K562 (cell line): ENCODE measurements at regions not wholly inside any gene's neighbourhood (a gene's known extent, or its start where the extent isn't known, plus 50 kb on each side); places are given as distances from the start of the nearest gene placed in this dataset.

Experiments used
- ATAC-seq: fragments of 200-7000 bp; cut with Tn5 transposase; 3 replicates; pipeline ENCODE4 v1.9.1; 2020; ENCODE audit warnings: moderate library complexity
- BruUV-seq: library from RNA; stranded (reverse); fragments of 400-500 nt; replicated peaks from 2 replicates; lab custom pipeline; 2021; lab: Mats Ljungman, UMichigan
- CTCF ChIA-PET: fragments of 300-600 bp; formaldehyde crosslinking; extraction: SDS; loops from one replicate; lab custom pipeline; 2021; ENCODE audit warnings: low intra/inter-chr PET ratio; lab: Yijun Ruan, JAX
- POLR2A ChIA-PET: fragments of 300-600, 350-650 bp; sonication (Branson Sonifier 250); formaldehyde crosslinking; extraction: SDS; loops from one replicate; lab custom pipeline; 2021; ENCODE audit warnings: antibody characterized with exemption, inconsistent platforms; lab: Yijun Ruan, JAX
- DNase-seq, 4 experiments: peaks; one replicate each; pipeline versions ENCODE4 v3.0.0 to v3.0.0-alpha.2; 2011 to 2018; ENCODE audit warnings: low spot score in 3 of 4, mixed read lengths in 3 of 4; ENCODE audit errors: extremely low read depth in 1 of 4
- FAIRE-seq: peaks from 2 replicates; lab custom pipeline; 2011; peaks lifted over from hg19 to GRCh38; lab: Jason Lieb, UNC
- H2AFZ ChIP-seq: 2 replicates; pipeline ENCODE4 v1.6.0; 2011; ENCODE audit warnings: low read depth, low read length, control low read depth, inconsistent platforms
- H3K27ac ChIP-seq: fragments of 200-600 bp; 3 replicates; pipeline ENCODE4 v1.8.0; 2011; ENCODE audit warnings: low read depth, mild to moderate bottlenecking, control low read depth, inconsistent platforms, low read length, moderate library complexity, mixed read lengths; ENCODE audit errors: extremely low read depth
- H3K27me3 ChIP-seq, 2 experiments: fragments of 300-600 bp in 1 of 2; 2 replicates in 1 of 2; 3 replicates in 1 of 2; pipeline versions ENCODE4 v1.6.0 to v1.8.0; 2011; ENCODE audit warnings: inconsistent platforms in 2 of 2, low read length in 2 of 2, mild to moderate bottlenecking in 1 of 2, mixed read lengths in 1 of 2, moderate library complexity in 1 of 2; ENCODE audit not compliant: control insufficient read depth in 2 of 2, insufficient read depth in 2 of 2
- H3K36me3 ChIP-seq: fragments of 300-600 bp; 3 replicates; pipeline ENCODE4 v1.8.0; 2011; ENCODE audit warnings: mild to moderate bottlenecking, low read length, inconsistent platforms; ENCODE audit not compliant: control insufficient read depth, insufficient read depth
- H3K4me1 ChIP-seq, 2 experiments: fragments of 200-600 bp in 1 of 2; replicated peaks in 1 of 2; 2 replicates in 1 of 2; 3 replicates in 1 of 2; pipeline versions ENCODE4 v1.5.1 to v1.8.0; 2011; ENCODE audit warnings: inconsistent platforms in 2 of 2, low read length in 2 of 2, mild to moderate bottlenecking in 1 of 2, mixed read lengths in 1 of 2, moderate library complexity in 1 of 2; ENCODE audit not compliant: control insufficient read depth in 2 of 2, insufficient read depth in 2 of 2
- H3K4me2 ChIP-seq: 2 replicates; pipeline ENCODE4 v1.6.1; 2011; ENCODE audit warnings: low read length, control low read depth, inconsistent platforms, mixed read lengths; ENCODE audit not compliant: insufficient read depth
- H3K4me3 ChIP-seq: fragments of 200-600 bp; sonication (generic), shearing (Covaris generic); 2 replicates; pipeline ENCODE4 v1.5.1; 2016; ENCODE audit warnings: control low read depth, inconsistent platforms
- H3K79me2 ChIP-seq: fragments of 200-600 bp; 3 replicates; pipeline ENCODE4 v1.8.0; 2011; ENCODE audit warnings: low read length, inconsistent platforms; ENCODE audit not compliant: control insufficient read depth, insufficient read depth
- H3K9ac ChIP-seq, 2 experiments: 2 replicates each; pipeline versions ENCODE4 v1.6.0 to v1.6.1; 2011; ENCODE audit warnings: low read depth in 2 of 2, low read length in 2 of 2, control low read depth in 1 of 2, inconsistent platforms in 1 of 2, mild to moderate bottlenecking in 1 of 2, mixed read lengths in 1 of 2; ENCODE audit not compliant: insufficient read depth in 1 of 2
- H3K9me1 ChIP-seq: one replicate; pipeline ENCODE4 v1.6.0; 2011; ENCODE audit warnings: inconsistent platforms, mild to moderate bottlenecking, low read length, moderate library complexity; ENCODE audit not compliant: control insufficient read depth, insufficient read depth
- H3K9me3 ChIP-seq: replicated peaks from 2 replicates; pipeline ENCODE4 v1.5.1; 2011; ENCODE audit warnings: low read depth, low read length, inconsistent platforms; ENCODE audit not compliant: control insufficient read depth, insufficient read depth
- H4K20me1 ChIP-seq: replicated peaks from 2 replicates; pipeline ENCODE4 v1.6.1; 2011; ENCODE audit warnings: low read length, inconsistent platforms, mixed read lengths; ENCODE audit not compliant: control insufficient read depth, insufficient read depth
- BACH1 ChIP-seq: fragments of 200-800 bp; sonication (Bioruptor generic); IDR thresholded peaks from 2 replicates; pipeline ENCODE4 v1.6.1; 2016; ENCODE audit warnings: missing genetic modification characterization, missing compliant biosample characterization
- CREBBP ChIP-seq: IDR thresholded peaks from one replicate; pipeline ENCODE4 v1.6.1; 2012; ENCODE audit warnings: low read depth, mild to moderate bottlenecking, control low read depth, inconsistent platforms, low read length
- FOXA3 ChIP-seq, 2 experiments: fragments of 450-650 bp in 1 of 2; sonication (generic) in 1 of 2; formaldehyde crosslinking; IDR thresholded peaks in 1 of 2; conservative IDR thresholded peaks in 1 of 2; 2 replicates each; pipeline versions ENCODE4 v1.4.0 to v1.8.0; 2020 to 2022; ENCODE audit warnings: mild to moderate bottlenecking in 2 of 2, missing genetic modification reagents in 1 of 2
- FUS ChIP-seq: fragments of 200-400 bp; formaldehyde crosslinking; optimal IDR thresholded peaks from 2 replicates; pipeline ENCODE3; 2017; ENCODE audit warnings: low read depth, low read length
- HNRNPL ChIP-seq: fragments of 200-400 bp; formaldehyde crosslinking; IDR thresholded peaks from 2 replicates; pipeline ENCODE4 v1.6.1; 2017; ENCODE audit warnings: low read depth, mild to moderate bottlenecking, low read length
- SLC30A9 ChIP-seq: fragments of 250-450 bp; sonication (Bioruptor Pico); IDR thresholded peaks from 2 replicates; pipeline ENCODE4 v1.8.0; 2022; ENCODE audit warnings: mild to moderate bottlenecking, moderate library complexity
- SMARCA4 ChIP-seq: fragments of 450-650 bp; IDR thresholded peaks from 2 replicates; pipeline ENCODE4 v1.6.1; 2016
- TSC22D4 ChIP-seq: fragments of 450-650 bp; IDR thresholded peaks from 2 replicates; pipeline ENCODE4 v1.6.1; 2016; ENCODE audit warnings: missing genetic modification characterization, missing biosample characterization, control low read depth
- ZFP1 ChIP-seq: fragments of 450-650 bp; formaldehyde crosslinking; IDR thresholded peaks from 2 replicates; pipeline ENCODE4 v1.4.0; 2020; ENCODE audit warnings: mild to moderate bottlenecking, mixed read lengths
- ZFP30 ChIP-seq: fragments of 250-450 bp; sonication (Bioruptor Pico); IDR thresholded peaks from 2 replicates; pipeline ENCODE4 v1.8.0; 2022; ENCODE audit warnings: moderate library complexity, mild to moderate bottlenecking, inconsistent platforms, borderline replicate concordance
- ZNF263 ChIP-seq: sonication (generic); formaldehyde crosslinking; IDR thresholded peaks from 2 replicates; pipeline ENCODE4 v1.8.0; 2022; ENCODE audit warnings: mild to moderate bottlenecking, missing genetic modification reagents, borderline replicate concordance
- WGBS: fragments of 100-300 bp; shearing (Covaris generic); methylation state at CpG from one replicate; pipeline ENCODE4 v1.1.6; 2016; ENCODE audit warnings: low coverage, mixed read lengths; ENCODE audit not compliant: insufficient coverage; ENCODE audit errors: missing lambda C conversion rate; 5-methylcytosine and 5-hydroxymethylcytosine counted together
- in situ Hi-C: fragments of 300-500 bp; cut with MboI; formaldehyde crosslinking; loops from 4 replicates; pipeline ENCODE4 v1.15.0; 2018; ENCODE audit warnings: inconsistent platforms, mixed read lengths
- intact Hi-C: fragments of 100-400 bp; cut with micrococcal nuclease; formaldehyde crosslinking; loops from 2 replicates; pipeline ENCODE4 v1.14.2; 2022
- TF ChIP-seq, protein P1 (sequence below): fragments of 250-450 bp; sonication (Bioruptor Pico); IDR thresholded peaks from 2 replicates; pipeline ENCODE4 v1.9.0; 2021; ENCODE audit warnings: mild to moderate bottlenecking
- TF ChIP-seq, protein P2 (sequence below): conservative IDR thresholded peaks from 2 replicates; pipeline ENCODE4 v1.6.1; 2011; ENCODE audit warnings: low read depth, mild to moderate bottlenecking, low read length; ENCODE audit not compliant: control insufficient read depth
- TF ChIP-seq, protein P3 (sequence below): fragments of 250-450 bp; sonication (Bioruptor Pico); IDR thresholded peaks from 2 replicates; pipeline ENCODE4 v1.8.0; 2022; ENCODE audit warnings: inconsistent platforms, mild to moderate bottlenecking, moderate library complexity, borderline replicate concordance
- TF ChIP-seq, protein P4 (sequence below): fragments of 250-450 bp; sonication (Bioruptor Pico); IDR thresholded peaks from 2 replicates; pipeline ENCODE4 v1.9.0; 2021; ENCODE audit warnings: mild to moderate bottlenecking, inconsistent platforms

DNA sequence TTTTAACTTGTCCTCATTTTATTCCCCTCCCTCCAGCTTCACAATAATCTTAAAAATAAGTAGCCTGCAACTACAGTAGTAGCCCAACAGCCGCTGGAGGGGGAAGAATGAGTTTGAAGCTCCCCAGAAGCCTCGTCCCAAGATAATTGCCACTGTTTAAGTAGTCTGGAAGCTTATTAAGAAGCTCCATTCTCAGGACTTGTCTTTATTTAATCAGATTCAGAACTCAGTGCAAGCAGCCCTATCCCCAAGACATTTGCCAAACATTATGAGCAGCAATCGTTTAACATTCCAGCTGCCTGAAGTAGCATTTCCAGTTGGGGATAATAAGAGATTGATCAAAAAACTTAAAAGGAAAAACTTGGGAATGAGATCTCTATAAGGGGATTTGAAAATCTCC is 106.0 kb downstream of the URB2 start:
- no TSS peak for BruUV-seq
- POLR2A ChIA-PET, result interaction anchor here (0.8 to 1.6 kb wide), 3 partner anchors 14 to 52 kb away, joined by 3 to 5 read pairs (median 4); no protein-coding TSS in a partner anchor

More for the DNA sequence above, 106.0 kb downstream of the URB2 start:
- Histone ChIP-seq H3K36me3 (no peaks in the 10 kb centered on the region), H2AFZ (no peak overlapping the region), H3K9me1 (no peaks in the 10 kb centered on the region), H3K9ac (no peak overlapping the region), H3K4me2 (no peak overlapping the region), H3K79me2 (no peaks in the 10 kb centered on the region)
- no peak for ATAC-seq
- intact Hi-C loops, result no loop called here
- CTCF ChIA-PET, result no interaction called here
- TF ChIP-seq ZFP1 (CRISPR knock-in tag) (no peak), BACH1 (tag) (no peak), SMARCA4 (no peak), CREBBP (no peak), TSC22D4 (no peak), SLC30A9 (no peak), FOXA3 (CRISPR knock-in tag; conservative IDR thresholded peaks at IDR 0.05 in 1 of 2, IDR thresholded peaks at IDR 0.05 in 1 of 2) (no peak), ZFP30 (CRISPR knock-in tag) (no peak), HNRNPL (no peak), FUS (no peak), ZNF263 (CRISPR knock-in tag) (no peak)
- TF ChIP-seq, protein P1, sequence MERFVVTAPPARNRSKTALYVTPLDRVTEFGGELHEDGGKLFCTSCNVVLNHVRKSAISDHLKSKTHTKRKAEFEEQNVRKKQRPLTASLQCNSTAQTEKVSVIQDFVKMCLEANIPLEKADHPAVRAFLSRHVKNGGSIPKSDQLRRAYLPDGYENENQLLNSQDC (CRISPR knock-in tag), result no peak
- TF ChIP-seq, protein P2, sequence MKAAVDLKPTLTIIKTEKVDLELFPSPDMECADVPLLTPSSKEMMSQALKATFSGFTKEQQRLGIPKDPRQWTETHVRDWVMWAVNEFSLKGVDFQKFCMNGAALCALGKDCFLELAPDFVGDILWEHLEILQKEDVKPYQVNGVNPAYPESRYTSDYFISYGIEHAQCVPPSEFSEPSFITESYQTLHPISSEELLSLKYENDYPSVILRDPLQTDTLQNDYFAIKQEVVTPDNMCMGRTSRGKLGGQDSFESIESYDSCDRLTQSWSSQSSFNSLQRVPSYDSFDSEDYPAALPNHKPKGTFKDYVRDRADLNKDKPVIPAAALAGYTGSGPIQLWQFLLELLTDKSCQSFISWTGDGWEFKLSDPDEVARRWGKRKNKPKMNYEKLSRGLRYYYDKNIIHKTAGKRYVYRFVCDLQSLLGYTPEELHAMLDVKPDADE, result no peak
- TF ChIP-seq, protein P3, sequence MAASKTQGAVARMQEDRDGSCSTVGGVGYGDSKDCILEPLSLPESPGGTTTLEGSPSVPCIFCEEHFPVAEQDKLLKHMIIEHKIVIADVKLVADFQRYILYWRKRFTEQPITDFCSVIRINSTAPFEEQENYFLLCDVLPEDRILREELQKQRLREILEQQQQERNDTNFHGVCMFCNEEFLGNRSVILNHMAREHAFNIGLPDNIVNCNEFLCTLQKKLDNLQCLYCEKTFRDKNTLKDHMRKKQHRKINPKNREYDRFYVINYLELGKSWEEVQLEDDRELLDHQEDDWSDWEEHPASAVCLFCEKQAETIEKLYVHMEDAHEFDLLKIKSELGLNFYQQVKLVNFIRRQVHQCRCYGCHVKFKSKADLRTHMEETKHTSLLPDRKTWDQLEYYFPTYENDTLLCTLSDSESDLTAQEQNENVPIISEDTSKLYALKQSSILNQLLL (CRISPR knock-in tag), result no peak
- TF ChIP-seq, protein P4, sequence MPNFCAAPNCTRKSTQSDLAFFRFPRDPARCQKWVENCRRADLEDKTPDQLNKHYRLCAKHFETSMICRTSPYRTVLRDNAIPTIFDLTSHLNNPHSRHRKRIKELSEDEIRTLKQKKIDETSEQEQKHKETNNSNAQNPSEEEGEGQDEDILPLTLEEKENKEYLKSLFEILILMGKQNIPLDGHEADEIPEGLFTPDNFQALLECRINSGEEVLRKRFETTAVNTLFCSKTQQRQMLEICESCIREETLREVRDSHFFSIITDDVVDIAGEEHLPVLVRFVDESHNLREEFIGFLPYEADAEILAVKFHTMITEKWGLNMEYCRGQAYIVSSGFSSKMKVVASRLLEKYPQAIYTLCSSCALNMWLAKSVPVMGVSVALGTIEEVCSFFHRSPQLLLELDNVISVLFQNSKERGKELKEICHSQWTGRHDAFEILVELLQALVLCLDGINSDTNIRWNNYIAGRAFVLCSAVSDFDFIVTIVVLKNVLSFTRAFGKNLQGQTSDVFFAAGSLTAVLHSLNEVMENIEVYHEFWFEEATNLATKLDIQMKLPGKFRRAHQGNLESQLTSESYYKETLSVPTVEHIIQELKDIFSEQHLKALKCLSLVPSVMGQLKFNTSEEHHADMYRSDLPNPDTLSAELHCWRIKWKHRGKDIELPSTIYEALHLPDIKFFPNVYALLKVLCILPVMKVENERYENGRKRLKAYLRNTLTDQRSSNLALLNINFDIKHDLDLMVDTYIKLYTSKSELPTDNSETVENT (CRISPR knock-in tag), result no peak
- TF ChIP-seq, all 486 proteins: peak for 0
- FAIRE-seq, result no peak
- Histone ChIP-seq H3K4me1 (no peaks in the 10 kb centered on the region), H3K4me3 (no peak overlapping the region), H3K27ac (no peak overlapping the region), H3K27me3 (peaks cover 5 to 20% of the 10 kb centered on the region in 2 experiments; a peak in 3 of 5 replicates), H4K20me1 (no peaks in the 10 kb centered on the region), H3K9me3 (no peaks in the 10 kb centered on the region)
- no peak for DNase-seq
- in situ Hi-C loops, result no loop called here
- WGBS, result 4% methylated on average over 3 of the region's 3 CpGs
